GM13977 (cell line): ENCODE measurements at regions not wholly inside any gene's neighbourhood (a gene's known extent, or its start where the extent isn't known, plus 50 kb on each side); places are given as distances from the start of the nearest gene placed in this dataset.

Source experiments
- DNase-seq: peaks from one replicate; pipeline ENCODE4 v3.0.0; 2012; ENCODE audit warnings: low spot score
- CTCF ChIP-seq: IDR thresholded peaks from 2 replicates; pipeline ENCODE4 v1.5.1; 2012; ENCODE audit warnings: mild to moderate bottlenecking, control low read depth; ENCODE audit not compliant: insufficient read depth; ENCODE audit errors: extremely low read depth, missing control alignments
- in situ Hi-C: fragments of 300-500 bp; cut with MboI; formaldehyde crosslinking; loops from one replicate; pipeline ENCODE4 v1.12.0; 2022; ENCODE audit warnings: low sequenced_read_pairs, low pct_unique_long_range_greater_than_20kb, mixed read lengths, inconsistent platforms; ENCODE audit not compliant: unreplicated experiment

GRCh38 chr6:105779110-105779509 is 307.0 kb upstream of the PRDM1 start:
- no peak for TF ChIP-seq CTCF
- DNase-seq, result no peak
- in situ Hi-C loops, result no loop called here

GRCh38 chr6:105775095-105775494 is 311.0 kb upstream of the PRDM1 start:
- TF ChIP-seq CTCF, result no peak
- in situ Hi-C loops, result no loop called here
- no peak for DNase-seq

GRCh38 chr6:105774247-105774646 is 311.9 kb upstream of the PRDM1 start:
- TF ChIP-seq CTCF, result no peak
- in situ Hi-C loops, result no loop called here
- no peak for DNase-seq

- DNase-seq, result no peak
- in situ Hi-C loops, result no loop called here
- no peak for TF ChIP-seq CTCF
Measured at GRCh38 chr6:105771313-105771970, 314.7 kb upstream of the PRDM1 start.

- in situ Hi-C loops, result no loop called here
- TF ChIP-seq CTCF, result no peak
- DNase-seq, result no peak
Measured at GRCh38 chr6:105769987-105770386, 316.1 kb upstream of the PRDM1 start.

GRCh38 chr6:105769197-105769596 is 316.9 kb upstream of the PRDM1 start:
- no peak for TF ChIP-seq CTCF
- in situ Hi-C loops, result no loop called here
- DNase-seq, result no peak
